CD4-positive, alpha-beta T cell treated with Interleukin-17A for 1 hour (primary cell): ENCODE measurements at regions not wholly inside any gene's neighbourhood (a gene's known extent, or its start where the extent isn't known, plus 50 kb on each side); places are given as distances from the start of the nearest gene placed in this dataset.
"Not testable (repeated sequence)": the region's sequence is repeated elsewhere in the genome, so short reads cannot be mapped to it uniquely, and the experiment has no call there.

Experiments
- DNase-seq: peaks from one replicate; pipeline ENCODE4 v3.0.0-alpha.2; 2020

DNA sequence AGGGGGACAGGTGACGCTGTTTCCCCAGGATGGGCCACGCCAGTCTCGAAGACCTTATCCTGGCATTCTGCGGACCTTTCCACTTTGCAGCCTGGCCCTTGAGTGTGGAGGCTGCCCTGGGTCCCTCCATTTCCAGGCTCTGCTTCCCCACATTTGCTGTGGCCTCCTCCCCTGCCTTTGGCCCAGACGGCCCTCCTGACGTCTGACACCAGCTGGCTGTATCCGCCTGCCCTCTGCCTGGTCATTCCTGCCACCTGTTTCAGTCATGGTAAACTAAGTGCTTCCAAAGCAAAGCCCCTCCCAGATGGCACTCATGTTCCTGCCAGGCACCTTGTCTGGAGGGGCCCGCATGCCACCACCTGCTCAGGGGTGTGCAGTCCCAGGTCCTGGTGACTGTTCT, 95.1 kb downstream of the ASB1 start:
- DNase-seq = no peak

DNA sequence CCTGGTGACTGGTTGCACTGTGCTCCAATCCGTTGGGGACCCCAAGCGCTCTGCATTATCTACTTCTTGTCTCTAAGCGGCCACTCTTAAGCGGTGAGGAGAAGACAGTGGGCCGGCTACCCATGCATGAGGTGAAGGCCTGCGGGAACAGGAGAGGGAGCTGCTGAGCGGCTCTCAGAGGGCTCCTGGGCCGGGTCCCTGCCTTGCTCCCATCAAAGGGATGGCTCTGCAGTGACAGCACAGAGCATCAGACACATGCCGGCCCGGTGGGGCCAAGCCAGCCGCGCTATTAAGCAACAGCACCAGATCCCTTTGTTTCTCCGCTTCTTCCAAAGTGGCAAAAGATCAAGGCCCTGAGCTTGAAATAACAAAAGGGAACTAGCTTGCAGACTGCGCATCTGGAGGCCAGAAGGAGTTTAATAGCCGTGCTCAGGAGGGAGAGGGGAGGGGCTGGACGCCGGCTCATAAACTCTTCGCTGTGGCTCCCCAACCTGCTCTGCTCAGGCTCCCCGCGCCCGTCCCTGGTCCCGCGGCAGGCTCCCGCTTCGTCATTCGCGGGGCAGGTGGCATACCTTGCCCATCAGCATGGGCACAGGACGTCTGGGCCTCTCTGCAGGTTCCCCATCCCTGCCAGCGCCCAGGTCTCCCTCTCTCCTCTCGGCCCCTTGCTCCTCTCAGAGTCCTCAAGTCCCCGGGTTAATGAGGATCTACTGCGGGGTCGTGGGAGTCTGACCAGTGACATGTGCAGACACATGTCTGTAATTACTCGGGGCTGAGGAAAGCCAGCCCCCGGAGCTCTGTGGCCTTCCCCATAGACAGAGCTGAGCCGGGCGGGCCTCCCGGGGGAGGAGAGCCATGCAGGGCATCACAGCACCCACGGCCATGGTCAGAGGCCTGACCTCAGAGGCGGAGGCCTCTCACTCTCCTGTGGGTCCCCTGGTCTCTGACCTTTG, 96.7 kb downstream of the ASB1 start:
- no peak for DNase-seq

GRCh38 chr2:238524426-238524983, 97.8 kb downstream of the ASB1 start:
- no peak for DNase-seq

DNA sequence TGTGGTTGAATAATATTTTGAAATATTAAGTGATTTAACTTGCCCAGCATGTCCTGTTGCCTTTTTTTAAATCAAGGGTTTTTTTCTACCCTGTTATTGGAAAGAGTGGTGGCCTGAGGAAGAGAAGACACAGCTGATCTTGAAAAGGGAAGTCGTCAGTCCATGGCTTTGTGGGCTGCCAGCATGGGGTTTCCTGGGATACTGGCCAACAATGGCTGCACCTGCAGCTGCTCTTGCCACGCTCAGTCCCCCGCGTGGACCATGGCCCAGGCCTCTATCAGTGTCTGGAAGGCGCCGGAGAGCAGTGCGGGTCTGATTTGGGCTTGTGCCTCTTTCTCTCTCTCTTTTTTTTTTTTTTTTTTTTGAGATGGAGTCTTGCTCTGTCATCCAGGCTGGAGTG, 99.3 kb downstream of the ASB1 start:
- no peak for DNase-seq

DNA sequence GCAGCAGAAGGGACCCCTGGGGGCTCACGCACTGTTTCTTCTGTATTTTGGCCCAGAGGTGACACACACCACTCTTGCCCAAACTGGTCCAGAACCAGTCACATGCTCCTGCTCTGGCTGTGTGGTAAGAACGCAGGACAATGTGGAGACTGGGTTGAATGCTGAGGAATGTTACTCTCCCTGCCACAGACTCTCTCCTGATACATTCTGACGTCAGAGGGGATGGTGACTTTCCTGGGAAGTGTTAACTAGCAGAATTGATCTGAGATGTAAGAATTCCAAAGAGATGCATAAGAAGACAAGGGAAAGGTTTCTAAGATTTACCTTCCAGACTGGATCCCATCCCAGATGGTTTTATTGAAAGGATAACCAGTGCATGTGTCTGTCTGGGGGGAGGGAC, 100.8 kb downstream of the ASB1 start:
- no peak for DNase-seq

DNA sequence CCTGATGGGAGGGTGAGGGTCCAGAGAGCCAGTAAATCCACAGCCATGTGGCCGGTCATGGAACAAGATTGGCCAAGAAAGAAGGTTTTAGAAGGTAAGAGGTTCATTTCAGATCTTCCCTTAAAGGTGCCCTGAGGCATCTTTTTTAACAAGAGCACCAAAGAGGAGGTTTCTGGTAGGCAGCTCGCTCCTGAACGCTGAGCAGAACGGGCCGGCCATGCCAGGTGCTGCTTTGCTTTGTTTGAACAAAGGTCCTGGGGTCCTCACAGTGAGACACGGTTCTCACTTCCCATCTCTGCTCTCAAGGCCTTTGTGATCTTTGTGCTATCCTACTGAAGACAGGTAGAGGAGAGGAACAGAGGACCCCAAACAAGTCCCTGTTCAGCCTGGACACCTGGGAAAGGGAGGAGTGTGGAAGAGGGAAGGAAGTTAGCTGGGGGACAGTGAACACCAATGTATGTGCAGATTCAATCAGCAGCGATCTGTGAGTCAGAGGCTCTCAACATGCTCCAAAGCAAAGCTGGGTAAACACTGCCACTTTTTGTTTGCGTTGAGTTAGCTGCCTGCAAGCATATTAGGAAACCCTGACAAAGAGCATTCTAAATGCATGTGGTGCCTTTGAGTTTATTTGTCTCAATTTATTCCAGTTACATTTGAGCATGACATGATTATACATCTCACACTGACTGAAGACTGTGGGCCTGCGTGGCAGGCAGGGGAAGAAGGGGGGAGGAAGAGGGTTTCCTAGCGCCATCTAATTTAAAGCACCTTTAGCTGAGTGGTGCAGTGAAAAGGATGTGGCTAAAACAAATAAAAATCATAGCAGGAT, 102.4 kb downstream of the ASB1 start:
- no peak for DNase-seq

DNA sequence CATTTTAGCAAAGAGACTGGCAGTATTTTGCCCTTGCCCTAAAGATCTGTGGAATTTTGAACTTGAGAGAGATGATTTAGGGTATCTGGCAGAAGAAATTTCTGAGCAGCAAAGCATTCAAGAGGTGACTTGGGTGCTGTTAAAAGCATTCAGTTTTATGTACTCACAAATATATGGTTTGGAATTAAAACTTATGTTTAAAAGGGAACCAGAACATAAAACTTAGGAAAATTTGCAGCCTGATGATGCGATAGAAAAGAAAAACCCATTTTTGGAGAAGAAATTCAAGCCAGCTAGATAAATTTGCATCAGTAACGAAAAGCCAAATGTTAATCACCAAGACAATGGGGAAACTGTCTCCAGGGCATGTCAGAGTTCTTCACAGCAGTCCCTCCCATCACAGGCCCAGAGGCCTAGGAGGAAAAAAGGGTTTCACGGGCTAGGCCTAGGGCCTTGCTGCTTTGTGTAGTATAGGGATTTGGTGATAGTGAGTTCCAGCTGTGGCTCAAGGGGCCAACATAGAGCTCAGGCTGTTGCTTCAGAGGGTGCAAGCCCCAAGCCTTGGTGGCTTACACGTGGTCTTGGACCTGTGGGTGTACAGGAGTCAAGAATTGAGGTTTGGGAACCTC, 104.4 kb downstream of the ASB1 start:
- DNase-seq = not testable (repeated sequence)

DNA sequence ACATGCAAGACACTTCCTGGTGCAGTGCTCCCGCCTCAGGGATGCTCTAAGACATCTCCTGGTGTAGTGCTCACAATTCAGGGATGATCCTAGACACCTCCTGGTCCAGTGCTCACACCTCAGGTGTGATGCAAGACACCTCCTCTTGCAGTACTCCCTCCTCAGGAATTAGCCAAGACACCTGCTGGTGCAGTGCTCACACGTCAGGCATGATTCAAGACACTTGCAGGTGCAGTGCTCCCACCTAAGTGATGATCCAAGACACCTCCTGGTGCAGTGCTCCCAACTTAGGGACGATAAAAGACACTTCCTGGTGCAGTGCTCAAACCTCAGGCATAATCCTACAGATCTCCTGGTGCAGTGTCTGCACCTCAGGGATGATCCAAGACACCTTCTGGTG, 117.0 kb downstream of the ASB1 start:
- not testable (repeated sequence) for DNase-seq

DNA sequence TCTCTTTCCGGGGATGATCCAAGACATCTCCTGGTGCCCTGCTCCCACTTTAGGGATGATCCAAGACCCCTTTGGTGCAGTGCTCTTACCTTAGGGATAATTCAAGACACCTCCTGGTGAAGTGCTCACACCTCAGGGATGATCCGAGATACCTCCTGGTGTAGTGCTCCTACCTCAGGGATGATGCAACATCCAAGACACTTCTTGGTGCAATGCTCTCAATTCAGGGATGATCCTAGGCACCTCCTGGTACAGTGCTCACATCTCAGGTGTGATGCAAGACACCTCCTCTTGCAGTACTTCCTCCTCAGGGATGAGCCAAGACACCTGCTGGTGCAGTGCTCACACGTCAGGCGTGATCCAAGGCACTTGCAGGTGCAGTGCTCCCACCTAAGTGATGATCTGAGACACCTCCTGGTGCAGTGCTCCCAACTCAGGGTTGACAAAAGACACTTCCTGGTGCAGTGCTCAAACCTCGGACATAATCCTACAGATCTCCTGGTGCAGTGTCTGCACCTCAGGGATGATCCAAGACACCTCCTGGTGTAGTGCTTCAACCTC, 122.3 kb downstream of the ASB1 start:
- no peak for DNase-seq

GRCh38 chr2:238549866-238550265, 123.1 kb downstream of the ASB1 start:
- no peak for DNase-seq

DNA sequence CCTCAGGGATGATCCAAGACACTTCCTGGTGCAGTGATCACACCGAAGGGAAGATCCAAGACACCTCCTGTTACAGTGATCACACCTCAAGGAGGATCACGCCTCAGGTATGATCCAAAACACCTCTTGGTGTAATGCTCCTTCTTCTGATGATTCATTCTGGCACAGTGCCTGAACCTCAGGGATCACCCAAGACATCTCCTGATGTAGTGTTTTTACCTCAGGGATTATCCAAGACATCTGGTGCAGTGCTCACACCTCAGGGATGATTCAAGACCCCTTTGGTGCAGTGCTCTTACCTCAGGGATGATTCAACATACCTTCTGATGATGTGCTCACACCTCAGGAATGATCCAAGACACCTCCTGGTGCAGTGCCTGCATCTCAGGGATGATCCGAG, 124.4 kb downstream of the ASB1 start:
- no peak for DNase-seq

DNA sequence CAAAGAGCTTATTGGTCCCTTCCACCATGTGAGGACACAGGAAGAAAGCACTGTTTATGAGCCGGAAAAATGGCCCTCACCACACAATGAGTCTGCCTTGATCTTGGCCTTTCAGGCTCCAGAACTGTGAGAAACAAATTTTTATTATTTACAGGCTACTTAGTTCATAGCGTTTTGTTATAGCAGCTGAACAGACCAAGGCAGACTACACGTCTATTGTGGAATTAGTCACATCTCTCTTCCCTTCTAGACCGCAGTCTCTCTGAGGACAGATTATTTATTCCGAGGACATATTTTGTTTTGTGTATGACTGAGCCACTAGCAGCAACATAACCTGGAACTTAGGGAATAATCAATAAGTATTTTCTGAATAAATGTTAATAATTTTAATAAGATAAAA, 125.5 kb downstream of the ASB1 start:
- DNase-seq = no peak

DNA sequence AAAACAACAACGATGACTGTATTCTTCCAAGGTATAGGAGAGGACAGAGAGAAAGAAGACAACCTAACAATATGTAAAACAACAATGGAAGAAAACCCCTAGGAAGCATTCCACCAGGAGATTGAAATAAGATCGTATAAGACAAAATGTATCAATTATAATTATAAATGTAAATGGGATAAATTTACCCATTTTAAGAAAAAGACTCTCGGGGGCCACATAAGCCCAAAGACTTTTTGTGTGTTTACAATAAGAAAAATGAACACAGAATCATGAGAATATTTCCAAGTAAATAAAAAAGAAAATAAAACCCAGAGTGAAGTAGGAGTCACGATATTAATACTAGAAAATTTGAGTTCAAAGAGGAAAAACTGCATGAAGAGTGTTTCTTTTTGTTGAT, 126.4 kb downstream of the ASB1 start:
- DNase-seq = no peak

- DNase-seq = no peak
These were observed 128.0 kb downstream of the ASB1 start for GRCh38 chr2:238554468-238555315.

DNA sequence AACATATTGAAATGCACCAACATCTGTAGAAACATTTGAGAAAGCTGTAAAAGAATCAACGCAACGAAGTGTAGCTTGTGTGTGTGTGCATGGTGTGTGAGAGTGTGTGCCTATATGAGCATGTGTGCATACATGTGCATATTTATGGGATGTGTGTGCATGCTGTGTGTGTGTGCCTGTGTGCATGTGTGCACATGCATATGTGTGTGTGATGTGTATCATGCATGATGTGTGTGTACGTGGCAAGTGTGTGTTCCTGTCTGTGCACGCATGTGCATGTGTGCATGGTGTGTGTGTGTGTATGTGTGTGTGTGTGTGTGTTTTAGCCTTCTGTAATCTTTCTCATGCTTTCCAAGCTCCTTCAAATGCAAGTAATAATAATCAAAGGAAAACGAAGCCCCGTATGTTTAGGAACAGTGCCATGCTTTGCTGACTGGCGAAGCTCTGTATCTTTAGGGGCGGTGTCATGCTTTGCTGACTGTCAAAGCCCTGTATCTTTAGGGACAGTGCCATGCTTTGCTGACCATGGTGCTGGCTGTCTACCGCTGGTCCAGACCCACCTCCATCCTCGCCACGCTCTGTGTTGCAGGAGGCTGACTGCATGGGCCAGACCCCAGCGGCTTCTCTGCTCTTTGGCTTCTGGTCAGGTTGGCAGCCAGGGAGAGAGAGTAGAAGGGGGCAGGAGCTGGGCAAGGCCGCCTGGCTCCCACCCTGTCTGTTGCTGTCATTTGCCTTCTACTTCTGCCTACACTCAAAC, 129.2 kb downstream of the ASB1 start:
- no peak for DNase-seq

- no peak for DNase-seq
These were observed 130.7 kb downstream of the ASB1 start for GRCh38 chr2:238557431-238557830.

DNA sequence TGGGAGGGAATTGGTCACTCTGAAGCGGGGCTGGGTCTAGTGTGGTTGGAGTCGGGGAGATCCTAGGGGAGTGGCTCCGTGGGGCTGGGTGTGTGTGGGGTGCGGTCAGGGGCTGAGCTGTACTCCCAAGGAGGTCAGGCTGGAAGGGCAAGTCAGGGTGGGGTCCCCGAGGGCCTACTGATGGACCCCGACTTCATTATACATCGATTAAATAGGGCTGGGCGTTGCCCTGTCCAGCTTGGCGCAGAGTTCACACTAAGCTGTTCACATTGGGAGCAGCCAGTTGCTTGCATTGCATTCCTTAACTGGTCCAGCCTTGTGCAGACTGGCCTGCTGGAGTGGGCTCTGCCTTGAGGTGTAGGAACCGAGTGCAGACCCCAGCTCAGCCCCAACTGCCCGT, 131.2 kb downstream of the ASB1 start:
- no peak for DNase-seq

- DNase-seq = no peak
These were observed 131.9 kb downstream of the ASB1 start for GRCh38 chr2:238558456-238559099.

DNA sequence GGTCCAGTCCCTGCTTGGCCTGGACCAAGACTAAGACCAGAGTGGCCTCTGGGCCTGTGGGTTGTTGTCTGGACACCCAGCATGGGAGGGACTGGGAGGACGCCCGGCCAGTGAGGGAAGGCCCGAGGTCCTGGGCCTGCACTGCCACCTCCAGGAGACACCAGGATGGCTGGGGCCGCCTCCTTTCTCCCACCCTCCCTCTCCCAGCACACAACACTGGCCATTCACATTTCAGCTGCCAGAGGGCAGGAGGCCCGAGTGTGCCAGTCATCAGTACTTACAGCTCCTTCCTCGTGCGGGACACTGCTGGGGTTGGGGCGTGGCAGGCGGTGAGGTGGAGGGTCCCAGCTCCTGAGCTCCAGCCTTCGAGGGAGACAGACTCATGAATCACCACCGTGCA, 133.5 kb downstream of the ASB1 start:
- no peak for DNase-seq

- DNase-seq = no peak
These were observed 134.5 kb downstream of the ASB1 start for GRCh38 chr2:238561230-238561629.

GRCh38 chr2:238562446-238562845, 135.7 kb downstream of the ASB1 start:
- DNase-seq = no peak
